ENCODE measurements at regions not wholly inside any gene's neighbourhood (a gene's known extent, or its start where the extent isn't known, plus 50 kb on each side); places are given as distances from the start of the nearest gene placed in this dataset.

GRCh38 chr13:58566176-58566575 is 934.6 kb downstream of the PCDH17 start:
- Histone ChIP-seq H3K4me1 (ENCODE audit: insufficient read depth) (no peaks in the 10 kb centered on the region), H3K36me3 (replicated peaks; ENCODE audit: insufficient read depth, low read depth) (no peaks in the 10 kb centered on the region), H3K27ac (no peak overlapping the region), H3K4me3 (no peak overlapping the region), H3K4me2 (no peak overlapping the region), H3K79me2 (no peaks in the 10 kb centered on the region), H4K20me1 (ENCODE audit: insufficient read depth, poor library complexity, severe bottlenecking) (no peaks in the 10 kb centered on the region), H3K27me3 (no peaks in the 10 kb centered on the region), H3K9me3 (ENCODE audit: low read depth) (no peaks in the 10 kb centered on the region), H3K9me2 (replicated peaks; ENCODE audit: insufficient read depth) (no peaks in the 10 kb centered on the region), H2AFZ (no peak overlapping the region)
- TF ChIP-seq CTCF (IDR thresholded peaks at IDR 0.05; ENCODE audit: poor library complexity) (no peak), EZH2 (IDR thresholded peaks at IDR 0.05; ENCODE audit: borderline replicate concordance) (no peak), EZH2phosphoT487 (IDR thresholded peaks at IDR 0.05; ENCODE audit: low read depth, severe bottlenecking, unreplicated experiment) (no peak)
- WGBS (ENCODE audit: low lambda C conversion rate, missing lambda C conversion rate), result 82% methylated on average over 3 of the region's 3 CpGs
- no peak for DNase-seq (ENCODE audit: low spot score)

GRCh38 chr13:58573743-58574142 is 942.2 kb downstream of the PCDH17 start:
- no peak for TF ChIP-seq CTCF (IDR thresholded peaks at IDR 0.05; ENCODE audit: poor library complexity)
- no peak for TF ChIP-seq EZH2phosphoT487 (IDR thresholded peaks at IDR 0.05; ENCODE audit: low read depth, severe bottlenecking, unreplicated experiment)
- no peak for TF ChIP-seq EZH2 (IDR thresholded peaks at IDR 0.05; ENCODE audit: borderline replicate concordance)
- no peaks in the 10 kb centered on the region for H3K27me3 ChIP-seq
- no peaks in the 10 kb centered on the region for H4K20me1 ChIP-seq (ENCODE audit: insufficient read depth, poor library complexity, severe bottlenecking)
- no peak overlapping the region for H3K4me3 ChIP-seq
- 89% methylated on average over 2 of the region's 2 CpGs for WGBS (ENCODE audit: low lambda C conversion rate, missing lambda C conversion rate)
- no peaks in the 10 kb centered on the region for H3K9me2 ChIP-seq (replicated peaks; ENCODE audit: insufficient read depth)
- H3K9me3 ChIP-seq (ENCODE audit: low read depth), result no peaks in the 10 kb centered on the region
- H3K27ac ChIP-seq, result no peak overlapping the region
- H3K4me1 ChIP-seq (ENCODE audit: insufficient read depth), result no peaks in the 10 kb centered on the region
- H2AFZ ChIP-seq, result no peak overlapping the region
- no peak for DNase-seq (ENCODE audit: low spot score)
- no peaks in the 10 kb centered on the region for H3K79me2 ChIP-seq
- H3K4me2 ChIP-seq, result no peak overlapping the region
- no peaks in the 10 kb centered on the region for H3K36me3 ChIP-seq (replicated peaks; ENCODE audit: insufficient read depth, low read depth)

- Histone ChIP-seq H3K4me1 (ENCODE audit: insufficient read depth) (no peaks in the 10 kb centered on the region), H3K4me2 (no peak overlapping the region), H3K4me3 (no peak overlapping the region), H2AFZ (no peak overlapping the region), H3K9me2 (replicated peaks; ENCODE audit: insufficient read depth) (no peaks in the 10 kb centered on the region), H3K9me3 (ENCODE audit: low read depth) (no peaks in the 10 kb centered on the region), H3K79me2 (no peaks in the 10 kb centered on the region), H3K36me3 (replicated peaks; ENCODE audit: insufficient read depth, low read depth) (no peaks in the 10 kb centered on the region), H4K20me1 (ENCODE audit: insufficient read depth, poor library complexity, severe bottlenecking) (no peaks in the 10 kb centered on the region), H3K27ac (no peak overlapping the region), H3K27me3 (no peaks in the 10 kb centered on the region)
- DNase-seq (ENCODE audit: low spot score), result no peak
- TF ChIP-seq EZH2 (IDR thresholded peaks at IDR 0.05; ENCODE audit: borderline replicate concordance) (no peak), EZH2phosphoT487 (IDR thresholded peaks at IDR 0.05; ENCODE audit: low read depth, severe bottlenecking, unreplicated experiment) (no peak), CTCF (IDR thresholded peaks at IDR 0.05; ENCODE audit: poor library complexity) (no peak)
These were observed 943.2 kb downstream of the PCDH17 start for GRCh38 chr13:58574791-58575190.

- H2AFZ ChIP-seq, result no peak overlapping the region
- DNase-seq (ENCODE audit: low spot score), result no peak
- H3K4me1 ChIP-seq (ENCODE audit: insufficient read depth), result no peaks in the 10 kb centered on the region
- no peak overlapping the region for H3K27ac ChIP-seq
- no peak overlapping the region for H3K4me3 ChIP-seq
- no peaks in the 10 kb centered on the region for H3K79me2 ChIP-seq
- no peaks in the 10 kb centered on the region for H3K9me3 ChIP-seq (ENCODE audit: low read depth)
- H3K4me2 ChIP-seq, result no peak overlapping the region
- WGBS (ENCODE audit: low lambda C conversion rate, missing lambda C conversion rate), result 94% methylated on average over 2 of the region's 2 CpGs
- no peaks in the 10 kb centered on the region for H4K20me1 ChIP-seq (ENCODE audit: insufficient read depth, poor library complexity, severe bottlenecking)
- H3K9me2 ChIP-seq (replicated peaks; ENCODE audit: insufficient read depth), result no peaks in the 10 kb centered on the region
- no peaks in the 10 kb centered on the region for H3K36me3 ChIP-seq (replicated peaks; ENCODE audit: insufficient read depth, low read depth)
- TF ChIP-seq EZH2phosphoT487 (IDR thresholded peaks at IDR 0.05; ENCODE audit: low read depth, severe bottlenecking, unreplicated experiment) (no peak), EZH2 (IDR thresholded peaks at IDR 0.05; ENCODE audit: borderline replicate concordance) (no peak), CTCF (IDR thresholded peaks at IDR 0.05; ENCODE audit: poor library complexity) (no peak)
- H3K27me3 ChIP-seq, result no peaks in the 10 kb centered on the region
These were observed 947.9 kb downstream of the PCDH17 start for GRCh38 chr13:58579468-58579867.

All from hepatocyte (in vitro differentiated cells).